ENCODE measurements at regions not wholly inside any gene's neighbourhood (a gene's known extent, or its start where the extent isn't known, plus 50 kb on each side); places are given as distances from the start of the nearest gene placed in this dataset.

- Histone ChIP-seq H3K4me3 (replicated peaks in 1 of 3; ENCODE audit: insufficient read depth in 1 of 3, low read depth in 1 of 3, low read length in 3 of 3) (no peak overlapping the region), H3K9me3 (replicated peaks; ENCODE audit: control insufficient read depth, insufficient read depth, low read length) (no peaks in the 10 kb centered on the region), H3K9ac (replicated peaks; ENCODE audit: extremely low read depth, insufficient read depth, low read length) (no peak overlapping the region), H3K36me3 (ENCODE audit: control insufficient read depth in 2 of 2, extremely low read depth in 1 of 2, insufficient read depth in 2 of 2, low read length in 2 of 2) (no peaks in the 10 kb centered on the region), H3K9me1 (replicated peaks; ENCODE audit: control insufficient read depth, extremely low read depth, insufficient read depth, low read length) (no peaks in the 10 kb centered on the region), H4K20me1 (replicated peaks; ENCODE audit: control insufficient read depth, extremely low read depth, insufficient read depth, low read length) (no peaks in the 10 kb centered on the region), H3K27me3 (ENCODE audit: control insufficient read depth in 2 of 2, insufficient read depth in 2 of 2, low read length in 2 of 2) (no peaks in the 10 kb centered on the region), H3K27ac (ENCODE audit: insufficient read depth, low read depth, low read length) (no peak overlapping the region), H2AFZ (ENCODE audit: low read depth, low read length) (no peak overlapping the region), H3K79me2 (ENCODE audit: control insufficient read depth, insufficient read depth, low read length) (no peaks in the 10 kb centered on the region), H3K4me2 (ENCODE audit: insufficient read depth, low read length) (no peak overlapping the region), H3K4me1 (ENCODE audit: control insufficient read depth, extremely low read depth, insufficient read depth, low read length) (no peaks in the 10 kb centered on the region)
- TF ChIP-seq MYC (IDR thresholded peaks at IDR 0.05; ENCODE audit: low read depth, low read length) (no peak), POLR2AphosphoS5 (IDR thresholded peaks at IDR 0.05; ENCODE audit: insufficient read depth, low read depth, low read length) (no peak), GATA2 (IDR thresholded peaks at IDR 0.05; ENCODE audit: insufficient read depth, insufficient read length, low read depth, low read length) (no peak), CTCF (IDR thresholded peaks at IDR 0.05; ENCODE audit: extremely low read depth in 1 of 2, insufficient read depth in 1 of 2, low read depth in 1 of 2, low read length in 2 of 2) (no peak), MAX (IDR thresholded peaks at IDR 0.05; ENCODE audit: insufficient read depth, insufficient read length) (no peak), JUN (IDR thresholded peaks at IDR 0.05; ENCODE audit: borderline replicate concordance, insufficient read depth, insufficient read length, low read depth) (no peak), POLR2A (IDR thresholded peaks at IDR 0.05; ENCODE audit: low read depth, low read length) (no peak), EZH2 (IDR thresholded peaks at IDR 0.05; ENCODE audit: borderline replicate concordance, low read depth, low read length, severe bottlenecking) (no peak), FOS (IDR thresholded peaks at IDR 0.05; ENCODE audit: borderline replicate concordance, insufficient read depth, low read length) (no peak)
- intact Hi-C loops (cut with micrococcal nuclease): no loop called here
- dilution Hi-C loops (cut with MboI; ENCODE audit: extremely low pct_ligation_motif_present, low sequenced_read_pairs): no loop called here
- no peak for FAIRE-seq
- ChIA-PET POLR2A (no interaction called here), CTCF (no interaction called here)
- no TSS peak for BruUV-seq (replicated peaks)
- no peak for DNase-seq (ENCODE audit: low read depth, low spot score)
Measured at GRCh38 chr4:19566041-19566440, 685.7 kb upstream of the SLIT2 start.

Data from endothelial cell of umbilical vein (primary cell).